ENCODE measurements at regions not wholly inside any gene's neighbourhood (a gene's known extent, or its start where the extent isn't known, plus 50 kb on each side); places are given as distances from the start of the nearest gene placed in this dataset.

DNA sequence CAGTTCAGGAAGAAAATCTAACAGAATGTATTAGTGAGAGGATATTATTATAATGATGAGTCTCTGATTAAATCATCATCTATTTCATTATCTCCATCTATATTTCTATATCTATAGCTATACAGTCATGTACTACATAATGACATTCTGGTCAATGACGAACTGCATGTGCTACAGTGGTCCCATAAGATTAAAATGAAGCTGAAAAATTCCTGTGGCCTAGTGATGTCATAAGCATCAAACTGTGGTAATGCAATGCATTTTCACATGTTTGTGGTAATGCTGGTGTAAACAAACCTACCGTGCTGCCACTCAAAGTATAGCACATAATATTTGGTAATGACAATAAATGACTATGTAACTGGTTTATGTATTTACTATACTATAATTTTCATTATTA, 1127.9 kb upstream of the CHAC2 start:
- no peak for TF ChIP-seq CTCF (IDR thresholded peaks at IDR 0.05)
- TF ChIP-seq POLR2A (IDR thresholded peaks at IDR 0.05), result no peak
